ENCODE measurements at regions not wholly inside any gene's neighbourhood (a gene's known extent, or its start where the extent isn't known, plus 50 kb on each side); places are given as distances from the start of the nearest gene placed in this dataset. TPM values are rescaled to one million over a fixed set of nuclear protein-coding genes. Genes with fewer than 3 reads are reported as not detected.
"Not testable (repeated sequence)": the region's sequence is repeated elsewhere in the genome, so short reads cannot be mapped to it uniquely, and the experiment has no call there.

DNA sequence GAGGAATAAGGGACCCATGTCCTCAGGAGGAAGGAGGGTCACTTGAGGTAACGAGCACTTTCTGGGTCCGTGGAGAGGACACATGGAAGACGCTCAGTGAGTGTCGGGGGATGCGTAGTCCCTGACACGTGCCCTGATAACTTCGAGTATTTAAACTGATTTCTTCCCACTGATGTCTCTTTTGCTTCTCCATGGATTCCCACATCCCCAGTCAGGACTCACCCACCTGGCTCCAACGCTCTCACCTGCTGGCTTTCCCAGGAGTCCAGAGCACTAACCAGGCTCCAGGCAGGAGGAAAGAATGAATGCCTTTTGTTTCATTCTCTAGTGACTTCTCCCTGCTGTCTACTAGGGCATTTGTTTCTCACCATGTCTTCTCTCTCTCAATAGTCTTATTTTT is 81.2 kb upstream of the NBPF11 start:
- not testable (repeated sequence) for DNase-seq (ENCODE audit: low spot score); H3K4me1 Mint-ChIP-seq (ENCODE audit: low read depth); H3K9me3 Mint-ChIP-seq (ENCODE audit: low read depth); H3K36me3 Mint-ChIP-seq (ENCODE audit: low read depth); H3K4me3 Mint-ChIP-seq (ENCODE audit: unreplicated experiment); H3K27ac Mint-ChIP-seq (ENCODE audit: unreplicated experiment); H3K27me3 Mint-ChIP-seq (ENCODE audit: low read depth)

GRCh38 chr1:148228846-148229245 is 76.8 kb upstream of the NBPF11 start:
- not testable (repeated sequence) for H3K27me3 Mint-ChIP-seq (ENCODE audit: low read depth); DNase-seq (ENCODE audit: low spot score); H3K27ac Mint-ChIP-seq (ENCODE audit: unreplicated experiment); H3K4me1 Mint-ChIP-seq (ENCODE audit: low read depth); H3K36me3 Mint-ChIP-seq (ENCODE audit: low read depth); H3K9me3 Mint-ChIP-seq (ENCODE audit: low read depth); H3K4me3 Mint-ChIP-seq (ENCODE audit: unreplicated experiment)

- H3K27me3 Mint-ChIP-seq (ENCODE audit: low read depth); H3K4me3 Mint-ChIP-seq (ENCODE audit: unreplicated experiment); H3K4me1 Mint-ChIP-seq (ENCODE audit: low read depth); H3K27ac Mint-ChIP-seq (ENCODE audit: unreplicated experiment); H3K9me3 Mint-ChIP-seq (ENCODE audit: low read depth); DNase-seq (ENCODE audit: low spot score); H3K36me3 Mint-ChIP-seq (ENCODE audit: low read depth): not testable (repeated sequence)
Measured at GRCh38 chr1:148222399-148223159, 70.5 kb upstream of the NBPF11 start.

GRCh38 chr1:148221593-148221992 is 69.5 kb upstream of the NBPF11 start:
- not testable (repeated sequence) for DNase-seq (ENCODE audit: low spot score); H3K36me3 Mint-ChIP-seq (ENCODE audit: low read depth)

DNA sequence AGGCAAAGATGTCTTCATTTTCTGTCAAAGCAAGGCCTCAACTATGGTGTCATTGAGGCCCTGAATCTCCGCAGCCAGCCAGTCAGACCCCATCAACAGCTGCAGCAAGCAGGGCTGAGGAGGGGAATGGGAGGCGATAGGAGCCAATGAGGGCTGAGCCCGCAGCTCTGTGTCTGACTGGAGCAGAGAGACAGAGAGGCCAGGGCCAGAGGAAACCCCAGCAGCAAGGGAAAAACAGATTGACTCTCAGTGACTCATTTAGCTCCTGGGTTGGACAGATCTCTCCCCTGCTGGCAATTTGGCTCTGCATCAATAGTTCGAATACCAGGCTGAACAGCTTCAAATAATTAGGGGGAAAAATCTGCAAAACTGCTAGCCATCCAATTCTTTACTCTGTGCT is 67.1 kb upstream of the NBPF11 start:
- H3K4me1 Mint-ChIP-seq (ENCODE audit: low read depth); H3K27me3 Mint-ChIP-seq (ENCODE audit: low read depth); DNase-seq (ENCODE audit: low spot score); H3K27ac Mint-ChIP-seq (ENCODE audit: unreplicated experiment); H3K4me3 Mint-ChIP-seq (ENCODE audit: unreplicated experiment); H3K9me3 Mint-ChIP-seq (ENCODE audit: low read depth); H3K36me3 Mint-ChIP-seq (ENCODE audit: low read depth): not testable (repeated sequence)

More at GRCh38 chr1:148221593-148221992, 69.5 kb upstream of the NBPF11 start:
- not testable (repeated sequence) for H3K27me3 Mint-ChIP-seq (ENCODE audit: low read depth); H3K9me3 Mint-ChIP-seq (ENCODE audit: low read depth); H3K4me3 Mint-ChIP-seq (ENCODE audit: unreplicated experiment); H3K27ac Mint-ChIP-seq (ENCODE audit: unreplicated experiment); H3K4me1 Mint-ChIP-seq (ENCODE audit: low read depth)

DNA sequence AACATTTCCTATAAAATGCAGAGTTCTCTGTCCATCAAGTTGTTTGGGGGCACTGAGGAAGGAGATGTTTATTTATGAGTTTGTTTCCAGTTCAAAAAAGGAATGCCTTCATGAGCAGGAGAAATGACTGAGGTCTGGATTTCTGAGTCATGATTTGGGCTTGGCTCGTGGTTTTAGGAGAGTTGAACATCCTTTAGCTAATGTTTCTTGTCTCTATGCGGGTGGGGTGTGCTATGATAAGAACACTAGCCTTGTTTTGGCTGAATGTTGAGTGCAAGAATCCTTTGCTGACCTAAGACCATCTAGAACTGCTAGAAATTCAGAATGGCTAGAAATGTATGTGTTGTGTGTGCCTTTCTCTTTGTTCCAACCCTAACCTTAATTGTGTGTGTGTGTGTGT is 59.1 kb upstream of the NBPF11 start:
- H3K27ac Mint-ChIP-seq (ENCODE audit: unreplicated experiment); H3K36me3 Mint-ChIP-seq (ENCODE audit: low read depth); DNase-seq (ENCODE audit: low spot score): not testable (repeated sequence)

DNA sequence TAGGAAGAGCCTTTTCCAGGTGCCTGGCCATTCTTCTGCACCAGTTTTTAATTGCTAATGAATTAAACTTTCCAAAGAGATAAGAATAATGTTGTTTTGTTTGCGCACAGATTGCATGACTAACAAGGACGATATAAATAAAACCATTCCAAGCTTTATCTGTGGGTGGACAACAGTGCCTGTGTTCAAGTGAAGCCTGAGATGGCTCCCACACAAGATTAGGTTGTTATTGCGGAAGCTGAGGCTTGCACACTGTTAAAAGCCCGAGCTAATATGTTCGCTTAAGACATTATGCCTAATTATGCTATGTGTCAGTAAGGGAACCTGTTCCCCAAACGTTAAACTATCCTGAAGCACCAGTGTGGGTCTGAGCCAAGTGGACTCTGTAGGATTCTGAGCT is 58.5 kb upstream of the NBPF11 start:
- H3K4me1 Mint-ChIP-seq (ENCODE audit: low read depth); H3K9me3 Mint-ChIP-seq (ENCODE audit: low read depth); H3K4me3 Mint-ChIP-seq (ENCODE audit: unreplicated experiment); H3K27me3 Mint-ChIP-seq (ENCODE audit: low read depth); H3K27ac Mint-ChIP-seq (ENCODE audit: unreplicated experiment); H3K36me3 Mint-ChIP-seq (ENCODE audit: low read depth); DNase-seq (ENCODE audit: low spot score): not testable (repeated sequence)

More for the DNA sequence above, 59.1 kb upstream of the NBPF11 start:
- H3K27me3 Mint-ChIP-seq (ENCODE audit: low read depth); H3K4me1 Mint-ChIP-seq (ENCODE audit: low read depth); H3K4me3 Mint-ChIP-seq (ENCODE audit: unreplicated experiment); H3K9me3 Mint-ChIP-seq (ENCODE audit: low read depth): not testable (repeated sequence)

GRCh38 chr1:148210166-148210565 is 58.1 kb upstream of the NBPF11 start:
- H3K4me3 Mint-ChIP-seq (ENCODE audit: unreplicated experiment); H3K36me3 Mint-ChIP-seq (ENCODE audit: low read depth); H3K27ac Mint-ChIP-seq (ENCODE audit: unreplicated experiment); H3K9me3 Mint-ChIP-seq (ENCODE audit: low read depth); H3K27me3 Mint-ChIP-seq (ENCODE audit: low read depth); H3K4me1 Mint-ChIP-seq (ENCODE audit: low read depth); DNase-seq (ENCODE audit: low spot score): not testable (repeated sequence)

GRCh38 chr1:148202013-148202412 is 49.9 kb upstream of the NBPF11 start:
- H3K4me1 Mint-ChIP-seq (ENCODE audit: low read depth); H3K4me3 Mint-ChIP-seq (ENCODE audit: unreplicated experiment); H3K27ac Mint-ChIP-seq (ENCODE audit: unreplicated experiment); H3K36me3 Mint-ChIP-seq (ENCODE audit: low read depth); DNase-seq (ENCODE audit: low spot score); H3K27me3 Mint-ChIP-seq (ENCODE audit: low read depth); H3K9me3 Mint-ChIP-seq (ENCODE audit: low read depth): not testable (repeated sequence)

Small RNA genes in the stretch of these regions (microRNA-seq; reads per million reads assigned to microRNA genes)
- gene MIR5087 (ENCODE audit: borderline number of aligned reads) (not detected), gene MIR6077 (ENCODE audit: borderline number of aligned reads) (not detected)

All from chondrocyte (in vitro differentiated cells).